ENCODE measurements at regions not wholly inside any gene's neighbourhood (a gene's known extent, or its start where the extent isn't known, plus 50 kb on each side); places are given as distances from the start of the nearest gene placed in this dataset.
"Not testable (repeated sequence)": the region's sequence is repeated elsewhere in the genome, so short reads cannot be mapped to it uniquely, and the experiment has no call there.

- Histone ChIP-seq H3K4me3 (IDR thresholded peaks at IDR 0.05; ENCODE audit: insufficient read depth, low read depth, low read length) (no peak overlapping the region), H3K4me1 (ENCODE audit: low read depth, poor library complexity, severe bottlenecking) (no peaks in the 10 kb centered on the region), H2AFZ (ENCODE audit: low read depth) (no peak overlapping the region), H3K4me2 (no peak overlapping the region), H3K27me3 (ENCODE audit: insufficient read depth, low read depth) (no peaks in the 10 kb centered on the region), H4K20me1 (ENCODE audit: insufficient read depth) (no peaks in the 10 kb centered on the region), H3K36me3 (ENCODE audit: insufficient read depth) (no peaks in the 10 kb centered on the region), H3K9ac (no peak overlapping the region), H3K27ac (no peak overlapping the region), H3K79me2 (ENCODE audit: insufficient read depth, low read depth) (no peaks in the 10 kb centered on the region)
- TF ChIP-seq CTCF (conservative IDR thresholded peaks at IDR 0.05; ENCODE audit: low read depth, low read length): no peak
Measured at GRCh38 chr4:141473952-141474351, 162.4 kb upstream of the IL15 start.

GRCh38 chr4:141480950-141481349, 155.4 kb upstream of the IL15 start:
- H2AFZ ChIP-seq (ENCODE audit: low read depth): no peak overlapping the region
- no peak for TF ChIP-seq CTCF (conservative IDR thresholded peaks at IDR 0.05; ENCODE audit: low read depth, low read length)
- H3K36me3 ChIP-seq (ENCODE audit: insufficient read depth): no peaks in the 10 kb centered on the region
- H3K9ac ChIP-seq: no peak overlapping the region
- H4K20me1 ChIP-seq (ENCODE audit: insufficient read depth): no peaks in the 10 kb centered on the region
- no peaks in the 10 kb centered on the region for H3K27me3 ChIP-seq (ENCODE audit: insufficient read depth, low read depth)
- H3K4me3 ChIP-seq (IDR thresholded peaks at IDR 0.05; ENCODE audit: insufficient read depth, low read depth, low read length): no peak overlapping the region
- no peak overlapping the region for H3K4me2 ChIP-seq
- no peaks in the 10 kb centered on the region for H3K4me1 ChIP-seq (ENCODE audit: low read depth, poor library complexity, severe bottlenecking)
- H3K79me2 ChIP-seq (ENCODE audit: insufficient read depth, low read depth): no peaks in the 10 kb centered on the region
- no peak overlapping the region for H3K27ac ChIP-seq

- H3K79me2 ChIP-seq (ENCODE audit: insufficient read depth, low read depth); H2AFZ ChIP-seq (ENCODE audit: low read depth); H3K27me3 ChIP-seq (ENCODE audit: insufficient read depth, low read depth); H3K27ac ChIP-seq; H3K4me3 ChIP-seq (IDR thresholded peaks at IDR 0.05; ENCODE audit: insufficient read depth, low read depth, low read length); H3K9ac ChIP-seq; H4K20me1 ChIP-seq (ENCODE audit: insufficient read depth); H3K4me2 ChIP-seq; H3K36me3 ChIP-seq (ENCODE audit: insufficient read depth); H3K4me1 ChIP-seq (ENCODE audit: low read depth, poor library complexity, severe bottlenecking): not testable (repeated sequence)
Measured at GRCh38 chr4:141484298-141484697, 152.1 kb upstream of the IL15 start.

GRCh38 chr4:141486375-141486997, 149.9 kb upstream of the IL15 start:
- Histone ChIP-seq H3K27ac (no peak overlapping the region), H3K4me3 (IDR thresholded peaks at IDR 0.05; ENCODE audit: insufficient read depth, low read depth, low read length) (no peak overlapping the region), H3K4me1 (ENCODE audit: low read depth, poor library complexity, severe bottlenecking) (no peaks in the 10 kb centered on the region), H3K9ac (no peak overlapping the region), H2AFZ (ENCODE audit: low read depth) (no peak overlapping the region), H3K27me3 (ENCODE audit: insufficient read depth, low read depth) (no peaks in the 10 kb centered on the region), H3K4me2 (no peak overlapping the region), H4K20me1 (ENCODE audit: insufficient read depth) (no peaks in the 10 kb centered on the region), H3K79me2 (ENCODE audit: insufficient read depth, low read depth) (no peaks in the 10 kb centered on the region), H3K36me3 (ENCODE audit: insufficient read depth) (no peaks in the 10 kb centered on the region)
- no peak for TF ChIP-seq CTCF (conservative IDR thresholded peaks at IDR 0.05; ENCODE audit: low read depth, low read length)

- H3K4me2 ChIP-seq: no peak overlapping the region
- no peaks in the 10 kb centered on the region for H3K27me3 ChIP-seq (ENCODE audit: insufficient read depth, low read depth)
- H2AFZ ChIP-seq (ENCODE audit: low read depth): no peak overlapping the region
- TF ChIP-seq CTCF (conservative IDR thresholded peaks at IDR 0.05; ENCODE audit: low read depth, low read length): no peak
- no peak overlapping the region for H3K9ac ChIP-seq
- no peaks in the 10 kb centered on the region for H3K79me2 ChIP-seq (ENCODE audit: insufficient read depth, low read depth)
- no peak overlapping the region for H3K4me3 ChIP-seq (IDR thresholded peaks at IDR 0.05; ENCODE audit: insufficient read depth, low read depth, low read length)
- no peak overlapping the region for H3K27ac ChIP-seq
- H4K20me1 ChIP-seq (ENCODE audit: insufficient read depth): no peaks in the 10 kb centered on the region
- no peaks in the 10 kb centered on the region for H3K4me1 ChIP-seq (ENCODE audit: low read depth, poor library complexity, severe bottlenecking)
- H3K36me3 ChIP-seq (ENCODE audit: insufficient read depth): no peaks in the 10 kb centered on the region
Measured at GRCh38 chr4:141497627-141498026, 138.8 kb upstream of the IL15 start.

Data from KMS-11 (cell line).